ENCODE measurements at regions not wholly inside any gene's neighbourhood (a gene's known extent, or its start where the extent isn't known, plus 50 kb on each side); places are given as distances from the start of the nearest gene placed in this dataset.

DNA sequence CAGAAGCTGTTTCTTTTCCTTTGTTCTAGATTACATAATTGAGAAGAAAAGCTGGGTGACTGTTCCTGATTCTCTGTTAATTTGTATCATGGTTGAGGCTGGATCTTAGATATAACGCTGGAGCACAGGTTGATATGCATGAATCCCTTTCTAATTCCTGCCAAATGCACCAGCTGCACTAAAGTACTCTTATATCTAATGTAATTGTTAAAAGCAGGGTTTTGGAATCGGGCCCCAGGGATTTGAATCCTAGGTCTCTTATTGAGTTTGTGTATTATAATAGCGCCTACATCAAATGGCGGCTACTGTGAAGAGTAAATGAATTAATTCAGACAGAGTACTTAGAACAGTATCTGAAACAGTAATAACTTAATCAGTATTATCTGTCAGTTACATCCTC lies 80.4 kb downstream of the MC4R start:
- no peak for TF ChIP-seq CTCF (conservative IDR thresholded peaks at IDR 0.05; ENCODE audit: low read depth, low read length)
- TF ChIP-seq EZH2 (IDR thresholded peaks at IDR 0.05; ENCODE audit: low read length, unreplicated experiment): no peak
- no peak for TF ChIP-seq EZH2phosphoT487 (IDR thresholded peaks at IDR 0.05; ENCODE audit: borderline replicate concordance, low read length)
